OCI-LY3 (cell line): ENCODE measurements at regions not wholly inside any gene's neighbourhood (a gene's known extent, or its start where the extent isn't known, plus 50 kb on each side); places are given as distances from the start of the nearest gene placed in this dataset.

Experiments
- CTCF ChIP-seq: fragments of 200-600, 300-600 bp; sonication (generic); IDR thresholded peaks from 2 replicates; pipeline ENCODE4 v1.5.1; 2014; ENCODE audit warnings: antibody characterized with exemption, low read length, low read depth
- EZH2phosphoT487 ChIP-seq: fragments of 200-600 bp; shearing (Covaris generic); IDR thresholded peaks from 2 replicates; pipeline ENCODE4 v1.6.1; 2018; ENCODE audit warnings: antibody characterized with exemption, mixed run types, low read depth

- TF ChIP-seq CTCF = no peak
- TF ChIP-seq EZH2phosphoT487 = no peak
These were observed 133.0 kb upstream of the LMCD1 start for GRCh38 chr3:8368598-8368997.
